GM23248 (cell line): ENCODE measurements at regions not wholly inside any gene's neighbourhood (a gene's known extent, or its start where the extent isn't known, plus 50 kb on each side); places are given as distances from the start of the nearest gene placed in this dataset.

Source experiments
- EZH2 ChIP-seq: fragments of 200-600 bp; sonication (generic); IDR thresholded peaks from 2 replicates; pipeline ENCODE4 v1.6.1; 2018; ENCODE audit warnings: antibody characterized with exemption, mild to moderate bottlenecking; ENCODE audit not compliant: insufficient read depth, poor library complexity, severe bottlenecking
- EZH2phosphoT487 ChIP-seq: fragments of 200-600 bp; sonication (generic); IDR thresholded peaks from 2 replicates; pipeline ENCODE4 v1.6.1; 2018; ENCODE audit warnings: antibody characterized with exemption, moderate library complexity, mild to moderate bottlenecking, low read depth; ENCODE audit not compliant: insufficient read depth

DNA sequence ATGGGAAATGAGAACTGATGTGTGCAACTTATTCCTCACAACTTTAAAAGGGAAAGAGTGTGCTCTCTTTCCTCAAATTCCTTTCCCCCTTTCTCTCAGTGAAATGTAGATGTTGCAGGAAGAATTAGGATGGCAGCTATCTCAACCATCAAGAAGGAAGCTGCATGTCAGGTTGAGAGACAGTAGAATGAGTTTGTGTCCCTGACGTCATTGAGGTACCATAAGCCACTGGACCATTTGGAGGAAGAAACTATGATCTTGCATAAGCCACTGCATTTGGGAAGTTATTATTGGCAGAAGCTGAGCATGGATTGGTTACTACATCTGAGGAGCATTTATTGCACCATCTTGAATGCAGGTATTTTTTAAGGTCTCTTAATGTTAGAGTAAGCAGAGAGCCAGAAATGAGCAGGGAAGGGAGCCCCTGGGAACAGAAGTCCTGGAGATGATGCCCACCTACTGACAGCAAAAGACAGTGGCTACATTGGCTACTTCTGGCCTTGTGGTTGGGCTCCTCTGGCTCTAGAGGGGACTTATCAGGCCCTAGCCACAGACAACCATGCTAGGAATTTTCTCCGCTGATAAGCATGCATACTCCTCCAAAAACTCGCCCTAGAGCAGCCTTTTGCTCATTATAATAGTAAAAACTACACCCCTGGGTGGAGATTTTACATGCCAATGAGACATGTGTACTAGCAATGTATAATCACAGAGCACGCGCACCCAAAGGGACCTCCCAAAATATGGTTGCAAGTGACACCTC, 249.0 kb upstream of the SALL1 start:
- no peak for TF ChIP-seq EZH2phosphoT487
- no peak for TF ChIP-seq EZH2
